ENCODE measurements at regions not wholly inside any gene's neighbourhood (a gene's known extent, or its start where the extent isn't known, plus 50 kb on each side); places are given as distances from the start of the nearest gene placed in this dataset.

- DNase-seq (ENCODE audit: low spot score) = no peak
These were observed 326.7 kb downstream of the ATP23 start for GRCh38 chr12:58268069-58268468.

DNA sequence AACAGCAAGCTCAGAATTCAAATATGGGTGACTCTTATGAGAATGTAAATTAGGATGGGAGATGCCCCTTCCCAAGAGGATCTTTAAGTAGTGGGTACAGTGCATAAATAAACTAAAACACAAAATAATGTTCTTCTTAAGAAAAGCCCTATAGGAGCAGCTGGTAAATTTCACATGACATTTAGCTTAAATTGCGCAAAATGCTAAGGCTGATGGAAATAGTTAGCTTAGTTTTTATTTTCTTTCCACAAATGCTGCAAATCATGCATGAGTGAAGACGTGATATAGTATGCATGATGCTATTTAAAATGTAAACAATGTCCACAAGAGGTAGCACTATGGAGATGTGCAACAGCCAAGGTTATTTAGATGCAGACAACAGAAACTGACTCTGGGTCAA lies 328.1 kb downstream of the ATP23 start:
- DNase-seq (ENCODE audit: low spot score) = no peak

DNA sequence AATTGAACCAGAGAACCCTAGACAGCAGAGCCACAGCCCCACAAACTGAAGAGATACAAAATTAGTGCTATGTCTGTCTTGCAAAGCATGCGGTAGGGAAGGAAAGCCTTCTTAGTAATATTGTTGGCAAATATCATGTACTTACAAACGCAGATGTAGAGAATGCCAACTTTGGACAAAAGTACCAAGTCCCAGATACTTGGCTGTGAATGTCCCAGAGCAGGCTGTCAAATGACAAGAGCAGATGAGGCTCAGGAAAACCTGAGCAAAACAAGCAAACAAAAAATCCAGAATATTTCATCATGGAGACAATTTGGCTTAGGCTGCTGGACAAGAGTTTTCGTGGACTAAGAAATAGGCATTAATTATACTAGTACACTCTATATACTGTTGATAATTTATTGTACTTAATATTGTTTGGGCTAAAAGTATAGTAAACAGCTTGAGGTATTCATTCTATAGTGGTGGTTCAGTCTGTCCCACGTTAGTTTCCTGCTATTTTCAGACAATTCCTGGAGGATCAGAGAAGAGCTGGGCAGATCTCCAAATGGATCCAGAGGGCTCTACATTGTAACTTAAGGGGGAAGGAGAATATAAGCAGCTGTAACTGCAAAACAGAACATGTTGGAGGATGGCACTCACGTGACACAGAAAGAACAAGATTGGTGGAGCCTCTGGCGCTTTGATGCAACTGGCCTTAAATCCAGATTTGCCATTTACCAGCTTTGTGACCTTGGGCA lies 329.8 kb downstream of the ATP23 start:
- DNase-seq (ENCODE audit: low spot score) = no peak

GRCh38 chr12:58272461-58272860 lies 331.1 kb downstream of the ATP23 start:
- DNase-seq (ENCODE audit: low spot score) = no peak

DNA sequence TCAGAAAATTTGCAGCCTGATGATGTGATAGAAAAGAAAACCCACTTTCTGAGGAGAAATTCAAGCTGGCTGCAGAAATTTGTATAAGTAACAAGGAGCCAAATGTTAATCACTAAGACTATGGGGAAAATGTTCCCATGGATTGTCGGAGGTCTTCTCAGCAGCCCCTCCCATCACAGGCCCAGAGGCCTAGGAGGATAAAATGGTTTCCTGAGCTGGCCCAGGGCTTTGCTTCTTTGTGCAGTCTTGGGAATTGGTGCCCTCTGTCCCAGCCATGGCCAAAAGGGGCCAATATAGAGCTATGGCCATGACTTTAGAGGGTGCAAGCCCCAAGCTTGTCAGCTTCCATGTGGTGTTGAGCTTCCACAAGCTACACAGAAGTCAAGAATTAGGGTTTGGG lies 335.9 kb downstream of the ATP23 start:
- no peak for DNase-seq (ENCODE audit: low spot score)

- DNase-seq (ENCODE audit: low spot score) = no peak
These were observed 342.2 kb downstream of the ATP23 start for GRCh38 chr12:58283553-58283952.

- DNase-seq (ENCODE audit: low spot score) = no peak
These were observed 344.2 kb downstream of the ATP23 start for GRCh38 chr12:58285551-58285950.

DNA sequence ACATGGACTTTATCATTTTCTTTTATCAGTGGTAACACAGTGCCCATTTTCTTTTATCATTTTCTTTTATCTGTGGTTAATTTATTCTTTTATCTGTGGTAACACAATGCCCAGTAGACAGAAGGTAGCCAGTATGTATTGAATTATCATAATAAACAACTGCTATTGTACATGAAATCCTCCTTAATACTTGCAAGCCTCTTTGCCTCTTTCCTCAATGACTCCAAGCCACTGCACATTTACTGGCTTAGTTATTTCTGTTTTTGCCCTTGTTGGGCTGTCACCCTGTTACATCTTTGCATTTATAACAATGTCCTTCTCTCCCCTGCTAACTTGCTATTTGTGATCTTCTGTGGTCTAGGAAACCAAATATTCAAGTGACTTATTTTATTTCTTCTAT lies 345.0 kb downstream of the ATP23 start:
- no peak for DNase-seq (ENCODE audit: low spot score)

GRCh38 chr12:58288190-58288589 lies 346.8 kb downstream of the ATP23 start:
- no peak for DNase-seq (ENCODE audit: low spot score)

DNA sequence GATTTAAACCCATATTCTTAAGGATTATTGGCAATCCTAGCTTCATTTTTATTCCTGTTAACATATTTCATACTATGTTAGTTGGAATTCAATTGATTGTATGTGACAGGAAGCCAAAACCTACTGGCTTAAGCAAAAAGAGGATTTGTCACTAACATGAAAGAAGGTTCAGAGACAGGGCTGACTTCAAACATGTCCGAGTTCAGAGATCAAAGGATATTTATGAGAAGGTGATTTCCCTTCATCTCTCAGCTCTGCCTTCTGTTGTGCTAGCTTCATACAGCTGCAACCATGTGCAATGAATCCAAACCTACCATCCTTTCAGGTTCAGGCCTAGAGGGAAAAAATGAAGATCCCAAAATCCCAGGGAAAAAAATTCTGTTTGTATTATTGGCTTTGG lies 349.7 kb downstream of the ATP23 start:
- no peak for DNase-seq (ENCODE audit: low spot score)

DNA sequence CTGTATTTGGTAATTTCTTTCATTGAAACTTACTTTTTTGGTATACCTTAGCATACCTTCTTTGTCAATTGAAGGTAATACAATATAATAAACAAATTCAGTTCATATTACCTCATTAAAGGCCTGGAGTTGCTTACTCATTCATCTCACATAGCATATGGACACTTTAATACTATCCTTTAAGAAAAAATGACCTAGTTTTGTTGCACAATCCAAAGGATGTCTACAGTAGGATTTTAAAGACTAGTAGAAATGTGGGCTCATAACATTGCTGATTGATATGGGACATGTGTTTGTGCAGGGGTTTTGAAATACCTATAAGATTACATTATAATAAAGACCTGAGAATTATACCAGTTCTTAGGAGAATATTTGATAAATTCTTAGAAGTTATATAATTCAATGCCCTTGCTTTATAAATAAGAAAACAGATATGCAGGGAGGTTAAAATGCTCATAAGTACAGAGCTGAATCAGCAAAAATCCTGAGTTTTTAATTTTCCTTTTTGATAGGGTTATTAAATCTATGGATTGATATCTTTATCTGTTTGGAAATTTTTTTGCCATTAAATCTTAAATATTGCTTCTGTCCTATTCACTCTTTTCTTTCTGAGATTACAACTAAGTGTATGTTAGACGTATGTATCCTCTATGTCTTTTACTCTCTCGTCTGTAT lies 352.1 kb downstream of the ATP23 start:
- no peak for DNase-seq (ENCODE audit: low spot score)

DNA sequence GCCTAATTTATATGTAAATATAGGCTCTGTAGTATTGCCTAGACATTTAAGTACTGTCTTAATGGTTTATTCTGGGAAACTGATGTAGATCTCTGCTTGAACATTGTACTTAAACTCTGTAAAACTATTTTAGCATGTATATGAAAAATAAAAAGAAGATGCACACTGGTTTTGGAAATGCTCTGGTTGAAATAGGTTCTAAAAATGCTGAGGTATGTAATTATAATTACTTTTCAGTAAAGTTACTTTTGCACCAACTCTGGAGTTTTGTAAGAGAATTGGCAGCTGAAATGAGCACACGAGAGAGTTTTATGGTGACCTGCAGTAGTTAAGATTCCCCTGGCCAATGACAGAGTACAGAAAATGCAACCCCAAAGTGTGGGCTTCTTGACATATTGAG lies 353.9 kb downstream of the ATP23 start:
- no peak for DNase-seq (ENCODE audit: low spot score)

DNA sequence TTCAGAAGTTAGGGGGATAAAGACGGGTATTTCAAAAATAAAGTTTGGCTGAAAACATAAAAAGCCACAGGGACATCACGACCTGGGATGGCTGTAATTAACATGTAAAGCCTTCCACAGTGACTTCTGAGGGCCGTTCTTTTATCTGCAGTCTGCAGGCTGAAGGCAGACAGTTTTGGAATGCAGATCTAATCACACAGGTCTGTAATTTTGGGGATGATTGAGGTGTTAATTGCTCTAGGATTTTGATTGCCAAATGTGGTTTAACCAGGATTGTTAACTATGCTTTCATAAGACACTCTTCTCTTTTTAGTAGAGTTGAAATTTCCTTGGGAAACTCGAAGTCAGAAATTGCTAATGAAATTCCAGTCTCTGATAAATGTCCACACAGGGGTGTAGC lies 355.5 kb downstream of the ATP23 start:
- no peak for DNase-seq (ENCODE audit: low spot score)

DNA sequence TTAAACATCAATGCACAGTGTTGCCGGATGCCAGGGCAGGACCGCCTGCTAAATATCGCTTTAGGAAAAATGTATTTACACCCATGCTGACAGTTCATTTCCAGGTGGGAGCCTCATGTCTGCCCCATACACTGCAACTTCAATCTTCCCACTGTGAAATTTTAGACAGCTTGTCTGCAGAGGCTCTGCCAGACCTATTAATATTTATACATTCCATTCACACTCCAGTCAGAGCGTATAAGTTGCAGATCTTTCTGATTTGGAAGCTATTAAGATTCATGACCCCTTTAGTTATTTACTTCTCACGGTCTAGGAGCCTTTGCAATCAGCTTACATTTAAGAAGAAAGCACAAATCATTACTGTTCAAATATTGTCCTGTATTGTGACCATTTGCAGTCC lies 357.4 kb downstream of the ATP23 start:
- no peak for DNase-seq (ENCODE audit: low spot score)

DNA sequence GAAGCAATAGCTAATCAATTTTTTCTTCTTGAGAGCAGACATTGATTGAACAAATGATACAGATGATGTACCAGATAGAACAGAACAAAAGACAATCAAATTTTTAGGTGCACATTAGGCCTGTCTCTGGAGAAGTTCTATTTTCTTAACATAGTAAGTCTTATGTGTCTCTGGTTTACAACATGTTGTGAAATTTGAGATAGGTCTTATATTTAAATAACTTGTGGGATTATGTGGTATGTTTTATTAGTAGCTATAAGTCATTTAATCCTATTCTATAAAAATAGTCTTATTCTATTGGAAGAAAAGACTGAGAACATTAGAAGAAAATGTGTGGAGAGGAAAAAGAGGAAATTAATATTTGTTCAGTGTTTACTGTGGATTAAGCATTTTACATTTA lies 358.0 kb downstream of the ATP23 start:
- DNase-seq (ENCODE audit: low spot score) = no peak

DNA sequence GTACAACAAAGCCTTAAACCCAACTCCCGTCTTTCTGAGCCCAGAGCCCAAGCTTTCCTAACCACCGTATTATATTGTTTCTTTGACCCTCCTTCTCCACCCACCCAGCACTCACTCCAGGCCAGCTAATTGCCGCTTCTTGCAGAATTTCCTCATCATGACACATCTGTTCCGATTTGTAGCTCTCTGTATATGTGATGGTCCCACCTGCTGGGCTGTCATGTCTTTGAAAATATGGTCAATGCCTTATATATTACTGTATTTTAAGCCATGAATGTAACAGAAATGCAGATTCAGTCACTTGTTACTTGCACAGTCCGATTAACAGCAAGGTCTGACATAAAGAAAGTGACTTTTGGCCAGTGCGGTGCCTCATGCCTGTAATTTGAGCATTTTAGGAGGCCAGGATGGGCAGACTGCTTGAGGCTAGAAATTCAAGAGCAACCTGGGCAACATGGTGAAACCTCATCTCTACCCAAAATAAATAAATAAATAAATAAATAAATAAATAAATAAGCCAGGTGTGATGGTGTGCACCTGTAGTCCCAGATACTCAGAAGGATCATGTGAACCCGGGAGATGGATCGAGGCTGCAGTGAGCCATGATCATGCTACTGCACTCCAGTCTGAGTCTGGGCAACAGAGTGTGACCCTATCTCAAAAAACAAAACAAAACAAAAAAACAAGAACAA lies 359.8 kb downstream of the ATP23 start:
- no peak for DNase-seq (ENCODE audit: low spot score)

DNA sequence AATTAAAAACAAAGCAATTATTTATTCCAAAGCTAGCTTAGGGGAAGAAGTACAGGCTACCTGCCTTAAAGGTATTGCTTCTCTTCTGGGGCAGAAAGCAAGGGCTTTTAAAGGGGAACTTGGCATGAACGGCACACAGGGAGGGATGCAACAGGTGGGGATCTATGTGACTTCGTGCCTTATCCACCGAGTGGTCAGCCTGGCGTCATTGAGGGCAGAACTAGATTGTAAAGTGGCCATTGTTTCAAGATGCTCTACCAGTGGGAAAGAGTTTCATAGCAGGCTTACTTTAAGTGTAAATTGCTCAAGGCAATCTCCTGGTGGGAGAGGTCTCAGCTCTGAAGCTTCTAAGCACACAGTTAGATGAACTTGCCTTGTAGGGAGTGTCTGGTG lies 360.4 kb downstream of the ATP23 start:
- DNase-seq (ENCODE audit: low spot score) = no peak

DNA sequence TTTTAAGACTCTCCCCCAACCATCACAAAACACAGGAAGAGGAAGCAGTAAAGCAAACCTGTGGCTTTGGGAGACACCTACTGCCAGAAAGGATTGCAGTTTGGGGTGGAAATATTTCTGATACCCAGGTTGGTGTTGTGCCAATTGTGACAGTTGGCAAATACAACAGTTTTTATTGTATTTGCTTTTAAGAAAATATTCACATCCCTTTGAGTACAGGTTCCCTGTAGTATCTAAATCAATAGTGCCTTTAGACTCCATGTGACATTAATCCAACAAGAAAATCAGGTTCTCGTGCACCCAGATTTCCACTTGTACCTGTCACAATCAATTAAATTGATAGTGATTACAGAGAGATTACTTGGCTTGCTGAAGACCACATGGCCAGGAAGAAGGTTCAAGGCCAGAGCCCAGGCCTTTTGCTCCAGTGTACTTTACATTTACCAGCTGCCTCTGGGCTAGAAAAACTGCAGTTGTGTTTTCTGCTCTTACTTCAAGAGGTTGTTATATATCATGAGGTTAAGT lies 361.2 kb downstream of the ATP23 start:
- no peak for DNase-seq (ENCODE audit: low spot score)

DNA sequence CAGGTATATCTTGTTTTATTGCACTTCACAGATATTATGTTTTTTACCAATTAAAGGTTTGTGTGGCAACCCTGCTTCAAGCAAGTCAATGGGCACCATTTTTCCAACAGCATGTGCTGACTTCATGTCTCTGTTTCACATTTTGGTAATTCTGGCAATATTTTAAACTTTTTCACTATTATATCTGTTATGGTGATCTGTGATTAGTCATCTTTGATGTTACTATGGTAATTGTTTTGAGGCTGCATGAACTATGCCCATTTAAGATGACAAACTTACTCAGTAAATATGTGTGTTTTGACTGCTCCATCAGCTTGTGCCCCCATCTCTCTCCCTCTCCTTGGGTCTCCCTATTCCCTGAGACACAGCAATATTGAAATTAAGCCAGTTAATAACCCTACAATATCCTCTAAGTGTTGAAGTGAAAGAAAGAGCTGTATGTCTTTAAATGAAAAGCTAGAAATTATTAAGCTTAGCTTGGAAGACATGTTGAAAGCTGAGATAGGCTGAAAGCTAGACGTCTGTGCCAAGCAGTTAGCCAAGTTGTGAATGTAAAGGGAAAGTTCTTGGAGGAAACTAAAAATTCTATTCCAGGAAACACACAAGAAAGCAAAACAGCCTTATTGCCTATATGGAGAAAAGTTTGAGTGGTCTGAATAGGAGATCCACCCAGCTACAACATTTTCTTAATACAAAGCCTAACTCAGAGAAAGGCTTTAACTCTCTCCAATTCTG lies 365.1 kb downstream of the ATP23 start:
- DNase-seq (ENCODE audit: low spot score) = no peak

DNA sequence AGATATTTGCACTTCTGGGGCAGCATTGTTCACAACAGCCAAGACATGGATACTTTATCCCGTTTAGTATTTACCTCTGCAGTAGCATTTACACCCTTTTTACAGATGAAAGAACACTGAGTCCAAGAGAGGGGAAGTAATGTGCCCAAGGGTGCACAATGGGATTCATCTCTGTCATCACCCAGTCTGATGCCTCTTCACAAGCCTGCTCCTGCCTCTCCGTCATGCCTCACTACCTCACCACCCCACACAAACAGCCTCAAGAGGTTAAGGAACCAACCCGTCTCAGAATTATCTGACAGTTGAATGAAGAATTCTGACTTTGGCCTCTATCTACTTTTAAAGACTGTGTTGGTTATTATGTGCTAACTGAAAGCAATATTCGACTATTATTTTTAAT lies 368.4 kb downstream of the ATP23 start:
- no peak for DNase-seq (ENCODE audit: low spot score)

- DNase-seq (ENCODE audit: low spot score) = no peak
These were observed 369.0 kb downstream of the ATP23 start for GRCh38 chr12:58310368-58310767.

GRCh38 chr12:58310809-58311622 lies 369.6 kb downstream of the ATP23 start:
- no peak for DNase-seq (ENCODE audit: low spot score)
